Embryonic facial prominence (tissue), 1 donor: ENCODE measurements at regions not wholly inside any gene's neighbourhood (a gene's known extent, or its start where the extent isn't known, plus 50 kb on each side); places are given as distances from the start of the nearest gene placed in this dataset.

Experiments used
- DNase-seq: peaks from one replicate; pipeline ENCODE4 v3.0.0-alpha.2; 2016; ENCODE audit errors: extremely low spot score

DNA sequence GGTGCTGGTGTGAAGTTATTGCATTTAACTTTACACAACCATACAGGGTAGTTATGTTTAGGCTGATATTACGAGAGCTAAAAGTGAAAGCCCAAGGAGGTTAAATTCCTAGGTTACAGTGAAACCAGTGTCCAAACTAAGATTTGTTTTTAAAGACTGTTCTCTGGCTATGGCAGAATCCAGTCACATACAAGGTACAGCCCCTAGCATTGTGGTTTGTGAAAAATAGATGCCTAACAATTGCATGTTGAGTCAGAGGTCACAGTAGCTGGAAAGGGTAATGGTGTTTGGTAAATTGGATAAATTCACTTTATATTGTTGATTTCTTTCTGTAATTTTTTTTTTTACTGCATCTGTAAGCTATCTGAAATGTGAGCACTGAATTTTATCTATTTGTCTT is 614.6 kb upstream of the TBL1XR1 start:
- DNase-seq: no peak

- DNase-seq: no peak
Observed at GRCh38 chr3:177812492-177812891, 615.2 kb upstream of the TBL1XR1 start.

- no peak for DNase-seq
Observed at GRCh38 chr3:177813322-177813721, 616.0 kb upstream of the TBL1XR1 start.

- peak; percentile 18 for DNase-seq
Observed at GRCh38 chr3:177816667-177817208, 619.5 kb upstream of the TBL1XR1 start.

GRCh38 chr3:177817751-177818150 is 620.5 kb upstream of the TBL1XR1 start:
- DNase-seq: no peak

DNA sequence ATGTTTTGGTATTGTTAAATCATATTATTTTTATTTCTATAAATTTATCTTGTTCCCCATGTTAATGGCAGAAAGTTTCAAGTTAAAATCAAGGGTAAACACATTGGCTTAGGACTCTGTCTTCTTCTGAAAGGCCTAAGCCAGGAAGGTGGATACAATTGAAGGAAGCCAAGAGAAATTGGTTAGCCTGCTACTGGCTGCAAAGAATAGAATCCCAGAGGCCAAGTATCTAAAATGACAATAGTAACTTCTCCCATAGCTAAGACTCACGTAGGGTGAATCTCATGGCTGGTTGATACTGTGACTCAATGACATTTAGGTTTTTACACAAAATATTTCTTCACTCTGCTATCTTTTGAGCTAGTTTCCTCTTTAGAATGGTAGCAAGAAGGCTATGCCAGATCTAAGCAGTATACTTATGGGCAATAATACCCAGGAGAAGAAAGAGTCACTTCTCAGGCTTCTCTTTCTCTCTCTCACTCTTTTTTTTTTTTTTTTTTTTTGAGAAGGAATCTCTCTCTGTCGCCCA is 621.5 kb upstream of the TBL1XR1 start:
- DNase-seq: no peak

GRCh38 chr3:177820683-177821316 is 623.5 kb upstream of the TBL1XR1 start:
- DNase-seq: no peak

DNA sequence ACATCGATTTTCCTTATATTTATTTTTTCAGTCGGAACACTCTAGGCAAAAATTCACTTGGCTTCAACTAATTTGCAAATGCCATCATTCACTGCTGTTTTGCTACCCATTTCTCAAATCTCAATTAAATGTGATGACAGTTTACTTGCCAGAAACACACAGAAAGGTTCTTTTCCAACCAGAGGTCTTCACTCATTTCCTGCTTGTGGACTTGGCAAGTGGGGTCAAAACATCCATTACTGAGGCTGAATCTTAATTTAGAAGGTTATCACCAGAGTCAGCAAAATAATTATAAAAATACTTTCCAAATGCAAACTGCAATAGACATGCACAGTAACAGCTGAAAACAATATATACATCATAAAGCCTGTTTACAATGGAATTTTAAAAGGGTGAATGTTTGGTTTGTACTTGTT is 625.4 kb upstream of the TBL1XR1 start:
- DNase-seq: no peak

DNA sequence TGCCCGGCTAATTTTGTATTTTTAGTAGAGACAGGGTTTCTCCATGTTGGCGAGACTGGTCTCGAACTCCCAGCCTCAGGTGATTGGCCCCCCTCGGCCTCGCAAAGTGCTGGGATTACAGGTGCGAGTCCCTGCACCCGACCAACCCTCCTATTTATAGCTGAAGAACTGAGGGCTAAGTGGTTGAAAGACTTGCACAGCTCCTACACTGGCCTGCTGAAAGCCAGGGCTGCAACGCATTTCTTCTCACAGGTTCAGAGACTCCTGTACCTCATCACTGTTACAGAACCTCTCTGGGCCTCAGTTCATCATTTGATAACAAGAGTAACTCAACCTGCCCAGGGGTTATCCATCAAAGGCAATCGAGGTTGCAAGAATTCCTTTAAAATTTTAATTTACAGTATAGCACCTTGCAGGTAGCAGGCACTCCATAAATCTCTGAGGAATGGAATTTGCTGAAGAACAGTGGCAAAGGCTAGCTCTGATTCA is 626.5 kb upstream of the TBL1XR1 start:
- no peak for DNase-seq

- no peak for DNase-seq
Observed at GRCh38 chr3:177824190-177824786, 627.0 kb upstream of the TBL1XR1 start.

DNA sequence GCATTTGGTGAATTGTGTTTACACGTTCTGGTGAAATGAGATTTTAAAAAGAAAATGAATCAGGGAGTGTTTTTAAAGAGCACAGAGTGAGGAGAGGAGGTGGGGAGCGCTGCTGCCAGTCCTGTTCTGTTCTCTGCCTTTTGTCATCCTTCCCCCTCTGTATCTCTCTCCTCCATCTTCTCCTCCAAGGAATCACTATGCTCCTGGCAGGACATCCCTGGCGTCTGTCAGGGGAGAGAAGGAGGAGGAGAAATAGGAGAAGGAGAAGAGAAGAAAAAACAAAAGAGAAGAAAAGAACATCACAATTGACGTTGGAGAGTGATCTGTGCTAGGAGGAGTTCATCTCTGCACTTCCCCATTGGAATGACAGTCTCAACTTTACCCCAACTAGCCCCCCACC is 627.6 kb upstream of the TBL1XR1 start:
- no peak for DNase-seq

GRCh38 chr3:177826253-177826652 is 629.0 kb upstream of the TBL1XR1 start:
- no peak for DNase-seq

- DNase-seq: no peak
Observed at GRCh38 chr3:177827511-177828207, 630.4 kb upstream of the TBL1XR1 start.

DNA sequence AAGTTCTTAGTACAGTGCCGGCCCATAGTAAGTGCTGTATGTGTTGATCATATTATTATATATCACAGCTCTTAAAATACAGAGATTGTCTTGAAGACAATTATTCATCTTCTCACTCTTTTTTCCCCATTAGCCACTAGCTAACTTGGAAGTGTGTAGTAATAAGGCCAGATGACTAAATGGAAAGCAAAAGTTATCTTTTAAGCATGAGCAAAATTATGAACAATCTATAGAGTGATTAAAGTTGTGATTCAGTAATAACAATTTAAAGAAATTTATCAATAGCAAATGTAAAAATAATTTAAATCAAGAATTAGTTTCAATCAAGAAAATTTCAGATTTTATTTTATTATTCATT is 630.9 kb upstream of the TBL1XR1 start:
- DNase-seq: no peak

GRCh38 chr3:177830411-177830849 is 633.1 kb upstream of the TBL1XR1 start:
- no peak for DNase-seq

GRCh38 chr3:177831361-177831760 is 634.1 kb upstream of the TBL1XR1 start:
- no peak for DNase-seq

GRCh38 chr3:177832880-177833279 is 635.6 kb upstream of the TBL1XR1 start:
- no peak for DNase-seq

GRCh38 chr3:177833332-177833731 is 636.0 kb upstream of the TBL1XR1 start:
- peak; percentile 48 for DNase-seq

GRCh38 chr3:177835008-177835407 is 637.7 kb upstream of the TBL1XR1 start:
- no peak for DNase-seq

GRCh38 chr3:177835917-177836316 is 638.6 kb upstream of the TBL1XR1 start:
- DNase-seq: no peak

DNA sequence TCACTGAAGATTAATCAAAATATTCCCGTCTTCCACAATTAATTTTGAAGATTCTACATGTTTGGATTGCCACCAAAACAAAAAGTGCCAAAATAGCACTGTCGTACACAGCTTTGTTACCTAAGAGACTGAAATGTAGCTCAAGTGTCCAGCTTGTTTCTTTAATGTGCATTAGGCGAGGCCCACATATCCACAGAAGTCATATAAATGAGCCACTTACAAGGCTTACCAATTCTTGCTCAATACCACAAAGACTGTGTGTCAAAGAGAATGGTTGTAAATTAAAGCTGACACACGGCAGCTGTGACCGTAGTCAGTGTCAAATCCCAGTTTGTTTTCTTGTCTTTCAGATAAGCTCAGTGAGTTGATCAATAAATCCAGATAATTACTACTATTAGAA is 639.4 kb upstream of the TBL1XR1 start:
- DNase-seq: no peak

DNA sequence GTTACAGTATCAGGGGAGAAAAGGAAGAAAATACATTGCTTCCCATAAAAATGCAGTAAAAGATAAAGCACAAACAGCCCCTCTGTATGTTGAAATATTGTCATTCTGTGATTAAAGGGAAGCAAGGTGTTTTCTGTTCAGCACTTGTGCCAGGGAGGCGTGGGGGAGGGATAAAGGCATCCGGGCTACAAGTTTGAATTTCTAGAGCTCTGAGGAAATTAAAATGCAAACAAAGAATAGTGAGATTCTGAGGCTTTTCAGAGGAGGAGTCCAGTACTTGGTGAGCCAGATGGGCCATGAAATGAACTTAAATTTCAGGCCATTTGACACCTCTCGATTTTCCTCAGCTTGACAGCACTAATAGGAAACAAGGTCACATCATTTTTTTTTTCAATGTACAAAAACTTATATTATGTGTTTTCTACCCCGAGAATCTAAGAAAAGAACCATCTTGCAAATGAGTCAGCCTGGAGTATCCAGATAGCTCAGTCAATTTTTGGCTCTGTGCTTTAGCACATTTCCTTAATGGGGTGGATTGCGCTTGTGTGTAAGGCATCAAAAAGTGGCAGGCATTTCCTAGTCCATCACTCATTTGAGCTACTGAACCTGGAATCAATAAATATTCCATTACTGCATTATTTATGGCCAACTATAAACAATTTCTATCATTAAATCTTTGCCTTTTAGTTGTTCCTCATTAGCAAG is 640.8 kb upstream of the TBL1XR1 start:
- no peak for DNase-seq
